GM04504 (cell line): ENCODE measurements at regions not wholly inside any gene's neighbourhood (a gene's known extent, or its start where the extent isn't known, plus 50 kb on each side); places are given as distances from the start of the nearest gene placed in this dataset.

ENCODE experiments used
- DNase-seq: peaks from one replicate; pipeline ENCODE4 v3.0.0-alpha.2; 2012; ENCODE audit warnings: low read depth

- no peak for DNase-seq
These were observed 205.8 kb downstream of the ZNF326 start for GRCh38 chr1:90200646-90201205.

DNA sequence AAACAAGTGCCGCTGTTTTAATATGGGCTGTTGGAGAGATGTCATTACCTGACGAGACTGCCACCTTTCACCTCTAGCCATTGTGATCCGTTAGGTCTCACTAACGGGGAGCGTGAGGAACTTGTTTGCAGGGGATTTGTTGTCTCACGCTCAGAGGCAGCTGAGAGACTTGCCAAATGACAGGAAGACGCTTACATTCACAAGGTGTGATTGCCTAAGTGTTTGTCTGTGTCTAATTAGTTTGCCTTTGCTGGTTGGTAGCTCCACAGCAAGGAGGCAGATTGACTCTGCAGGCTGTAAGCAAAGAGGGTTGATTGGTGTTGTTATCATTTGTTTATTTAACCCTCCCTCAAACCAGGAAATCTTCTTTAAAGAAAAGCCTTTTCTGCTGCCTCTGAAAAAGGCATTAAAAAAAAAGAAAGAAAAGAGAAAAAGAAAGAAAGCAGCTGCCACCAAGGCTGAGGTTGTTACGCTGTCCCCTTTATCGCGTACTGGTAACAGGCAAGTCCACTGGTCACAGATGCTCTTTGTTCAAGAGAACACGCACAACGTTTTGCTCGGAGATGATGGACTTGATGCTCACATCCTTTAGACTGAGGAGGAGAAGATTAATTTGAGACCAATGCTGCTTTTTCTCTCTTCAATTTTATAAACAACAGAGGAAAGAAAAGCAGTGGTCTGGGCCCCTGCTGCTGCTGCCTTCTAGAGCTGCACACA, 203.9 kb downstream of the ZNF326 start:
- DNase-seq, result no peak

GRCh38 chr1:90193116-90193515, 198.2 kb downstream of the ZNF326 start:
- DNase-seq, result no peak

DNA sequence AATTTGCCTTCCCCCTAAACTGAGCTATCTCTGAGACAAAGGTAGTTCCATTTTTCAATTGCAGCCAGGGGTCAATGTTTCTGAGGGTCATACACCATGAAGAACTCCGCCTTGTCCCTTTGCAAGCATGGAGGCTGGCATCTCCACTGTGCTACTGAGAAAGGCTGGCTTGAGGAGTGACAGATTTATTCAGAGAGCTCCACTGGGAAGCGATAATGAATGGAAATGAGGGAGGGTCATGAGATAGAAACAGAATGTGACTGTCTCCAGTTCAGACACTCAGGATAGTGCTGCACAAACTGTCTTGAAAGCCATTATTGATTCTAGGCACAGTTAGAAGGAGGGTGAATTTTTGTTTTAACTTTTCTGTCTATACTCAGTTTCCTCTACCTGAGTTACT, 197.5 kb downstream of the ZNF326 start:
- no peak for DNase-seq

- no peak for DNase-seq
These were observed 195.6 kb downstream of the ZNF326 start for GRCh38 chr1:90190523-90190922.

DNA sequence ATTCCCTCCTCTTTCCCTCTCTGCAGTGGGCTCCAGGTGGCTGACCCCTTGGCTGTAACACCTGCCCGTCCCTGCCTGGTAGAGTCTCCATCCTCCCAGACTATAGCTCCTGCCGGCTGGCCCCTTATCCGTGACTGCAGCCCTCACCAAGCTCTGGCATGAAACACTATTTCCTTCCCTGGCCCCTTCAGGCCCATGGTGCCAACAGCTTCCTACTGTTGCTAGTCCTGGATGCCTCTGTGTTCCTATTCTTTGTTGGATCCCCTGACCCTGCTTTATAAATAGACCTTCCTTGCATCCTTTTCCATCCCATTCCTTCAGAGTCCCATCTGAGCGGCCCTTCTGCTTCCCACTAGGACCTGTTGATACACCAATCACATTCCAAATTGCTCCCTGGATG, 195.0 kb downstream of the ZNF326 start:
- DNase-seq, result no peak

GRCh38 chr1:90187323-90187585, 192.3 kb downstream of the ZNF326 start:
- no peak for DNase-seq

GRCh38 chr1:90186506-90187322, 191.8 kb downstream of the ZNF326 start:
- no peak for DNase-seq

GRCh38 chr1:90176530-90176929, 181.6 kb downstream of the ZNF326 start:
- no peak for DNase-seq

DNA sequence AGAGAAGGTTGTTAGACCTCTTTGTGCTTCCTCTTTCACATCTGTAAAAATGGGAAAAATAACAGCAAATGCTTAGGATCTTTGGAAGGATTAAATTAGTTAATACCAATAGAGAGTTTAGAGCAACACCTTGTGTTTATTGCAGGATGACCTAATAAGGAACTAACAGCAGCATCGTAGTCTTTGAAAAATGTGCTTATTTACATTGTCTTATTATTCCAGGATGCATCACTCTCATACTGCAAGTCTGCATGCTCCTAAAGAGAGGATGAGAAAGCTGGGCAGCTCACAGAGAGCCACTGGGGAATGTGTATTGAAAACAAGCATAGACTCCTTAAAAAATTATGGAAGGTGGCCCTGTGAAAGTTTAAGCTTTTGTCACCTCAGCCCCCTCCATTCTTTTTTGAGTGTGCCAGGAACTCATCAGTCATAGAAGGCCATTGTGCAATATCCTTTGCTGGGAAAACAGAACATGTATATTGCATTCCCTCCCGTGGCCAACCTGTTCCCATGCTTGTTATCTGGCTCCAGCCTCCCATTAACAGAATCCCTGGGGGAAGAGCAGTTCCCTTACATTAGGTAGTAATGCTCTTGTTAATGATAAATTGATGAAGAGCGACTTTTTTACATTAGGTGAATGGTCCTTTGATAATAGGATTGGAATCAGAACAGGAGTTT, 180.7 kb downstream of the ZNF326 start:
- DNase-seq, result no peak

DNA sequence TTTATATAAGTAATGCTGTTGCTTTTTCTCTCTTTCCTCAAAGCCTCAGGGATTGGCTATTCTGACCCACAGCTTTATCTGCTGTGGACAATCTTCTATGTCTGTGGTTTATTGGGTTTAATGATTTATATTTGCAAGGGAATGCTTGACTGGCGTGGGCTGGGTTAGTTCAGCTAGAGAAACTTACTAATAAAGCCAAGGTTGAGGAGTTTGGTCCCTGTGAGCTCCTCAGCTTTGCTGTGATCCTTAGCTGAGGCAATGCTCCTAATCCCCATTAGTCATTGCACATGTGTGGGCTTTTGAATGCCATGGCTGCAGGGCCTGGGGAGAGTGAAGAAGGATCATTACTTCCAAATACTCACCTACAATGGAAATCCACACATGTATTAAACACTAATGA, 179.3 kb downstream of the ZNF326 start:
- DNase-seq, result no peak

DNA sequence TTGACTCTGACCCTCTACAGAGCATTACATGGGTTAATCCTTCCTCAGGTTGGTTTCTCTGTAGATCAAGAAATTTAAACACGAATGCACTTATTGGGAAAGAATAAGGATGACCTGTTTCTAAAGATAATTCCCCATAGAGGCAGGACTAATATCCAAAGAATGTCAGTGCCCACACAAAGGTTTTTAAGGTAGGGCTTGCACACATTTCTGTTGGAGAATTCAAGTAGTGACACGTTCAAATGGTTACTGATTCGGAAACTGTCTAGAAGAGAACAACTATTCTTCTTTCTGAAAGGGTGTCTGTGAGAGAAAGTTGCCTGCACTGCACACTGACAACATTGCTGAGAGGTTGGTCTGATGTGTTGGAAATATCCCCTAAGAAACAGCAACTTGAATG, 167.3 kb downstream of the ZNF326 start:
- DNase-seq, result no peak

DNA sequence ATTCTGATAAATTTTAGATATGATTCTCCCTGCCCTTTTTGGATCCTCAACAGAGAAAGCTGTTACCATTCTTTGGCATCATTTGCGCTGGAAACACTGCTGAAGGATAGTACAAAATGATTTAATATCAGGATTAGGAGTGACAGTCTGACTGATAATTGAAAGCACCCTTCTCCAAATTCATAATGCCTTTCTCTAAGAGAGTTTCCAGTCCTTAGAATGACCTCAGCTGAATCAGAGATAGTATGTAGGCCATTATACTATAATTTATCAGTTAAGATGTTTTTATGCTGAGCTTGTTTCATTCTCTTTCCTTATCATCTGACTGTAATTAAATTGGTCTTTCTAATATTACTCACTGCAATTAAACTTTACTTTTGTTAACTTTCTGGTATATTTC, 166.7 kb downstream of the ZNF326 start:
- no peak for DNase-seq

DNA sequence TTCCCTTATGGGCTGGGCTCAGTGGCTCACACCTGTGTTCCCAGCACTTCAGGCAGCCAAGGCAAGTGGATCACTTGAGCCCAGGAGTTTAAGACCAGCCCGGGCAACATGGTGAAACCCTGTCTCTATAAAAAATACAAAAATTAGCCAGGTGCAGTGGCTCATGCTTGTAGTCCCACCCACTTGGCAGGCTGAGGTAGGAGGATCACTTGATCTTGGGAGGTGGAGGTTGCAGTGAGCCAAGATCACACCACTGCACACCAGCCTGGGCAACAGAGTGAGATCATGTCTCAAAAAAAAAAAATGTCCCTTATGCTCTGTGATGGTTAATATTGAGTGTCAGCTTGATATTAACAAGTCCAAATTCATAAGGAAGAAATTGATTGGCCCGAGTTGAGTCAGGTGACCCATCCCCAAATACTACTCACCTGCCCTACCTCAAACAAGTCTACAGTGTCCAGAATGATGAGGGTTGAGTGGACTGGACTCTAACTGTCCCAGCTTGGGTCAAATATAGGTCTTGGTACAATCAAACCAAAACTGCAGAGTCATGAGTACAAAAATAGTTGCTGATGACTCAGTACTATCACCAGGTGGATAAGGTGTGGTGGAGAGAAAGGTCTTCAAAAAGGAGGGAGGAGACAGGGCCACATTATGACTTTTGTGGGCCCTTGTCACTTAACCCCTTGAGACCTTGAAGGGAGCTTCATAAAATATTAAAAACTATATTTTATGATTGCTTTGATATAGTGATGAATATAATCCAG, 161.0 kb downstream of the ZNF326 start:
- no peak for DNase-seq

GRCh38 chr1:90154711-90155110, 159.8 kb downstream of the ZNF326 start:
- no peak for DNase-seq

DNA sequence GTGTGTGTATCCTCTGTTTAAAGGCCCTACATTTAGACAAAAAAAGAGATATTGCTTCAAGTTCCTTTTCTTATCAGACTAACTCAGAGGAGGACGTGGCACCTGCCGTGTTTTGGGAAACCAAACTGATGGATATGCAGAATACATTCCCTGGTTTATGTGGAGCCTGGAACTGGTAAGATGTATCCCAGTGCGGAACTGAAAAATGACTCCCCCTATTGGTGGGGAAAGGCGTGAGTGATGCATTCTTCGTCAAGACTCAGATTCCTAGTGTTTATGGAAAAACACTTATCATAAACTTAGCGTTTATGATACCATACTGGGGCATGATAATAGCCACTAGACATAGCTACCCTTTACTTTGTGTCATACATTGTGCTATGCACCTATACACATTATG, 154.2 kb downstream of the ZNF326 start:
- no peak for DNase-seq

GRCh38 chr1:90147093-90147492, 152.2 kb downstream of the ZNF326 start:
- no peak for DNase-seq

GRCh38 chr1:90144820-90145219, 149.9 kb downstream of the ZNF326 start:
- DNase-seq, result no peak

GRCh38 chr1:90143591-90143990, 148.7 kb downstream of the ZNF326 start:
- DNase-seq, result no peak

GRCh38 chr1:90142697-90143096, 147.8 kb downstream of the ZNF326 start:
- no peak for DNase-seq

GRCh38 chr1:90139837-90140236, 144.9 kb downstream of the ZNF326 start:
- DNase-seq, result no peak

GRCh38 chr1:90135286-90135685, 140.4 kb downstream of the ZNF326 start:
- DNase-seq, result no peak
